ENCODE measurements at regions not wholly inside any gene's neighbourhood (a gene's known extent, or its start where the extent isn't known, plus 50 kb on each side); places are given as distances from the start of the nearest gene placed in this dataset.

DNA sequence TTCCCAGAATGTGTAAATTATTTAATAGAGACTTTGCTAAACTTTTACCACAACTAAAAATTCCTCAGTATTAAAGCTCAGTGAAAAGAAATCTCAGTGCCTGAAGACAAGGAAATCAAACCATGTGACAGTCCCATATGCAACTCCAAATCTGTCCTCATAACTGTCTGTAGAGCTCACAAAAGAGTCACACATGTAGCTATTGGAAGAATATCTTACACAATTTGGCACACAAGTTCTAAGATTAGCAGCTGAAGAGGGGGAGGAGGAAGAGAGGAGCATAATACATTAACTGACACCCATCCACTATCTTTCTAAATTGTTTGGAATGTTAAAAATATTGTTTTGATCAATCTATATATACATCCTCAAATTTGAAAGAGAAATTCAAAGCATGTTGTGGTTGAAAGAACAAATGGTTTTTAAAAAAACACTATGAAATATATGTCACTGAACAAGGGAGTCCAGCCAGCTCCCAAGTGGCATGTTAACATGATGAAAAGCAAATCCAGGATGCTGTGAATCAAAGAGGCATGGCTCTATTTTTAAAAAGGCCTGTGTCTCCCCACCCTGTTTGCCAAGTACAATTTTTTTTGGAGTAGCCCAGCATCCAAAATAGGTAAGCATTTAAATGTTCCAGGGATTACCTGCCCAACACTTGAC is 126.3 kb upstream of the NANOGP8 start:
- no peak for TF ChIP-seq GATA2 (IDR thresholded peaks at IDR 0.05; ENCODE audit: low read depth, low read length)
- TF ChIP-seq GATA3 (IDR thresholded peaks at IDR 0.05; ENCODE audit: low read depth, low read length), result no peak

Measured in SH-SY5Y (cell line).